VCaP (cell line): ENCODE measurements at regions not wholly inside any gene's neighbourhood (a gene's known extent, or its start where the extent isn't known, plus 50 kb on each side); places are given as distances from the start of the nearest gene placed in this dataset.
"Not testable (repeated sequence)": the region's sequence is repeated elsewhere in the genome, so short reads cannot be mapped to it uniquely, and the experiment has no call there.

Source experiments
- H3K27ac ChIP-seq: fragments of 450-650 bp; 2 replicates; pipeline ENCODE4 v1.5.1; 2017
- TF ChIP-seq, protein P1 (sequence below): fragments of 450-650 bp; conservative IDR thresholded peaks from 2 replicates; pipeline ENCODE4 v1.5.1; 2017; ENCODE audit warnings: mild to moderate bottlenecking, moderate library complexity

DNA sequence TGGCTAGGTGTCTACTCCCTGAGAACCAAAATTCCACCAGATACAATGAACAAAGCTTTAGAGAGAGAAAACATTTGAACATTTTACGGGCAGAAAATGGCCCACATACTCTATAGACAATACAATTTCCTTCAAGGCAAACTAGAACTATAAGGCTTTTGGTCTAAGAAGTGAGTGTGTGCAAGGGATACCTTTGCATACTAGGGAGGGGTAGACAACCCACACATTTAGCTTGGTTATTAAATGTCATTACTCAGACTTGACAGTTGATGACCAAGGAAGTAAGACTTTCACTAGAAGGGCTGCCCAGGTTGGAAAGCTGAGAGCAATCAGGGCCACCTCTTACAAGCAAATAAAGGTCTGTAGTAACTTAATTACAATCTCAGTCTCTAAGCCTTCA, 64.0 kb upstream of the PLEKHM1 start:
- not testable (repeated sequence) for H3K27ac ChIP-seq

DNA sequence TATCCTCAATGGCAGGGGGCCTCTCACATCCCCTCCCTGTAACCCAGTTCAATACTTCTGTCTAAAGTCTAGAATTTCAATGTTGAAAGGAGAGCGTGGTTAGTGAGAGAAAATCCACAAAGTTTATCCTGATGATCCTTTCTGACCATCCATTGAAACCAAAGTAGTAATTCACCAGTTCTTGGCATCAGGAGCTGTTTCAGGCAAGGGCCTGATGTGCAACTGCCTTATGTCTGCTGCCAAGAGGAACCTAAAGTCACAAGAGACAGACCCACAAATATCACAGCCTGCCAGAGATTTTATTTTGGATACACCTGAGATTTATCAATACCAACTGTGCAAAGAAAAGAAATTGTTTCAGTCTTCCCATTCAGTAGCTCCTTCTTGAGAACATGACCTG, 68.3 kb upstream of the PLEKHM1 start:
- H3K27ac ChIP-seq: not testable (repeated sequence)

DNA sequence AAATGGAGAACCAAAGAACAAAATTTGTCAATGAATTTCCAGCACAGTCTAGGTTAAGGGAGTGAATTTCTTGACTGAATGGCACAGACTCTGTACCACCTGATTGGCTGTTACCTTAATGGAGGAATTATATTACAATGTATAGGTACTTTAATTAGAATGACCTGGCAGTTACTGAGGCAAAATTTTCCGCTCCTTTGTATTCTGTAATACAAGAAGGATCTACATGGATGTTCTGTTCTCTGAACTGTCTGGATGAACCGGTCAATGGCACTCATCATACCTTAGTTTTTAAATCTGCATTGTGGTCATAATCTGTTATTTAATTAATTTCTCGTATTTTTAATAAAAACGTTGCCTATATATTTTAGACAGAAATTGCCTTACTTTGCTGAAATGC, 72.3 kb upstream of the PLEKHM1 start:
- not testable (repeated sequence) for H3K27ac ChIP-seq

DNA sequence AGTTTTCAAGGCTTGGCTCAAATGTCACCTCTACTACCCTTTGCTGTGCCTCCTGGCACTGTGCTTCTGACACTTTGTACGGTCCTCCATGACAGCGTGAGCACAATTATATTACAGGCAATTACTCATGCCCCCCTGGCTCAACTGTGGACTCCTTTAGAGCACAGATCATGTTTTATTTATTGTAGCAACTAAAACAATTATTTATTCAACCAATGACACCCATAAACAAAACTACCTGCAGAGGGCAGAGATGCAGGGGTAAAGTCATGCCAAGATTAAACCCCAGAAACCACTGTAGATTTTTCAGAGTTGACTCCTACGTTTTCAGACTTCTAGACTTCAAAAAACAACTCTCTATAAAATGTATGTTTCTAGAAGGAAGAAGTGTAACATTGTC, 72.8 kb upstream of the PLEKHM1 start:
- H3K27ac ChIP-seq: not testable (repeated sequence)

DNA sequence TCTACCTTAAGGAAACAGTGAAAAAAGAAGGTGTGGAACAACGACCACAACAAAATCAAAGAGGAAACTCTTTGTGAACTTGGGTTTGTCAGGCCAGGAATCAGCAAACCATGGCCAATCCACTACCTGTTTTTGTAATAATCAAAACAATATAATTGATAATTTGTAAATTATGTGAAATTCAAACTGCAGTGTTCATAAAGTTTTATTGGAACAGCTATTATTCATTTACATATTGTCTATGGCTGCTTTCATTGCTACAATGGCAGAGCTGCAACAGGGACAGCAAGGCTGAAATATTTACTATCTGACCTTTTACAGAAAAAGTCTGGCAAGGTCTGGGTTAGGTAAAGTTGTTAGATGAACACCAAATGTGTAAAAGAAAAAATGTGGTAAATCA, 77.8 kb upstream of the PLEKHM1 start:
- H3K27ac ChIP-seq: not testable (repeated sequence)

DNA sequence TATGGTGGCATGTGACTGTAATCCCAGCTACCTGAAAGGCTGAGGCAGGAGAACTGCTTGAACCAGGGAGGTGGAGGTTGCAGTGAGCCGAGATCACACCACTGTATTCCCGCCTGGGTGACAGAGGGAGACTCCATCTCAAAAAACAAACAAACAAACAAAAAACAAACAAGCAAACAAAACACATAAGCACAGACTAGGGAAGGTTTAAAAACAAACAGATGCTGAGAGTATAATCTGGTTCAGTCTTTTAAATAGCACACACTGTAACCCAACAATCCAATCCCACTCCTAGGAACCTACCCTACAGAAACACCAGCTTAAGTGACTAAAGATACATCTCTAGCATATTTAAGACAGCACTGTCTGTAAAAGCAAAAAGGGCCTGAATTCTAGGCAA, 82.8 kb upstream of the PLEKHM1 start:
- H3K27ac ChIP-seq: not testable (repeated sequence)

DNA sequence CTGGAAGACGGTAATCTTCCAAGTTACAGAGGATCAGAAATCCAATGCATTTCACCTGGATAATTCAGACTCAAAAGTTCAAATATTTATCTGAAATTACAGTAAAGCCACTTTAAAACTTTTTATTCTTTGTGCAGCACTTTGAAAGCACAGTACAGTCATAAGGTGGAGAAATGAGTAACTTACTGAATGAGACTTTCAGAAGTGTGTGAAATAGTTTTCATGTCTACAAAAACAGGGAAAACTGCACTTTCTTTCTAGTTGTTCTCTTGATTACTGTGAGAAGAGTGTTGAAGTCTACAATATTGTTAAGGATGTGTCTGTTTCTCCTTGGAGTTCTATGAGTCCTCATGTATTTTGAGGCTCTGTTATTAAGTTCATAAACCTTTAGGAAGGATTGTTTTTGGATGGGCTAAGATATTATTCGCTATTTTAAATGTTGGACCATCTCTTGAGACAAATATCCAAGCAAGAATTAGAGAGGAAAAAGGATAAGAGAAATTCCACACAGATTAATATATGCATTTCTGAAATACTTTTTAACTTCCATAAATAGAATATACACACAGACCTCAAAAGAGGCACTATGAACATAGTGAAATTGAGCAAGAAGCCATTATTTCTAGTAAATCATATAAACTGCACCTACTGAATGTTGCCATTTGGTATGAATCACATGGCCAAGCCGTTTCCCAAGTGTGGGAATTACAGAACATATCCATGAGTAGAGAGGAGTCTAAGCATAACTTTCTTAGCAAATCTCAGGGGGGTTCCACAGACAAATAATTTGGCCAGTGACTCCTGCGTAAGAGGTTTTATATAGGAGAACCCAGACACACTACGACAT, 83.6 kb upstream of the PLEKHM1 start:
- H3K27ac ChIP-seq: no peak overlapping the region
- TF ChIP-seq, protein P1, sequence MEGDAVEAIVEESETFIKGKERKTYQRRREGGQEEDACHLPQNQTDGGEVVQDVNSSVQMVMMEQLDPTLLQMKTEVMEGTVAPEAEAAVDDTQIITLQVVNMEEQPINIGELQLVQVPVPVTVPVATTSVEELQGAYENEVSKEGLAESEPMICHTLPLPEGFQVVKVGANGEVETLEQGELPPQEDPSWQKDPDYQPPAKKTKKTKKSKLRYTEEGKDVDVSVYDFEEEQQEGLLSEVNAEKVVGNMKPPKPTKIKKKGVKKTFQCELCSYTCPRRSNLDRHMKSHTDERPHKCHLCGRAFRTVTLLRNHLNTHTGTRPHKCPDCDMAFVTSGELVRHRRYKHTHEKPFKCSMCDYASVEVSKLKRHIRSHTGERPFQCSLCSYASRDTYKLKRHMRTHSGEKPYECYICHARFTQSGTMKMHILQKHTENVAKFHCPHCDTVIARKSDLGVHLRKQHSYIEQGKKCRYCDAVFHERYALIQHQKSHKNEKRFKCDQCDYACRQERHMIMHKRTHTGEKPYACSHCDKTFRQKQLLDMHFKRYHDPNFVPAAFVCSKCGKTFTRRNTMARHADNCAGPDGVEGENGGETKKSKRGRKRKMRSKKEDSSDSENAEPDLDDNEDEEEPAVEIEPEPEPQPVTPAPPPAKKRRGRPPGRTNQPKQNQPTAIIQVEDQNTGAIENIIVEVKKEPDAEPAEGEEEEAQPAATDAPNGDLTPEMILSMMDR: no peak

DNA sequence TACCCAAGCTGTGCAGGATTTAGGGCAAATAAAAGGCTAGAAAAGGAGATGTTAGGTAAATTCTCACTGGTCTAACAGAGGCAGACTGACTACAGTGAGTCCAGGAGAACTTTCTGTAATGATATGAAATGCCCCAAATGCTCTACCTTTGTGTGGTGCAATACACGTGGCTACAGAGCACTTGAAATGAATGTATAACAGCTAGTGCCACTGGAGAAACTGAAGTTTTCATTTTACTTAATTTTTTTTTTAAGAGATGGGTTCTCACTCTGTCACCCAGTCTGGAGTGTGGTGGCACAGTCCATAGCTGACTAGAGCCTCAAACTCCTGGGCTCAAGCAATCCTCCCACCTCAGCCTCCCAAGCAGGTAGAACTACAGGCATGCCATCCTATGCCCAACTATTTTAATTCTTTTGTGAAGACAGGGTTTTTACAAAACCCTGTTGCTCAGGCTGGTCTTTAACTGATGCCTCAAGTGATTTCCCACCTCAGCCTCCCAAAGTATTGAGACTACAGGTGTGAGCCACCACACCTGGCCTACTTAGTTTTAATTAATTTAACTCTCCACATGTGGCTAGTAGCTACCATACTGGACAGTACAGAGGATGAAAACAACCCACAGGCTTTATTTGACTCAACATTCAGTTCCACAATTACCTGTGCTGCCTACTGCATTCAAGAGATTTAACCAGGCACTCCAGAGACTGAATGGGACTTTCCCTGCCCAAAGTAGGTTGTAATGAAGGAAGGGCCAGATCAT, 84.8 kb upstream of the PLEKHM1 start:
- TF ChIP-seq, protein P1: no peak
- H3K27ac ChIP-seq: no peak overlapping the region

DNA sequence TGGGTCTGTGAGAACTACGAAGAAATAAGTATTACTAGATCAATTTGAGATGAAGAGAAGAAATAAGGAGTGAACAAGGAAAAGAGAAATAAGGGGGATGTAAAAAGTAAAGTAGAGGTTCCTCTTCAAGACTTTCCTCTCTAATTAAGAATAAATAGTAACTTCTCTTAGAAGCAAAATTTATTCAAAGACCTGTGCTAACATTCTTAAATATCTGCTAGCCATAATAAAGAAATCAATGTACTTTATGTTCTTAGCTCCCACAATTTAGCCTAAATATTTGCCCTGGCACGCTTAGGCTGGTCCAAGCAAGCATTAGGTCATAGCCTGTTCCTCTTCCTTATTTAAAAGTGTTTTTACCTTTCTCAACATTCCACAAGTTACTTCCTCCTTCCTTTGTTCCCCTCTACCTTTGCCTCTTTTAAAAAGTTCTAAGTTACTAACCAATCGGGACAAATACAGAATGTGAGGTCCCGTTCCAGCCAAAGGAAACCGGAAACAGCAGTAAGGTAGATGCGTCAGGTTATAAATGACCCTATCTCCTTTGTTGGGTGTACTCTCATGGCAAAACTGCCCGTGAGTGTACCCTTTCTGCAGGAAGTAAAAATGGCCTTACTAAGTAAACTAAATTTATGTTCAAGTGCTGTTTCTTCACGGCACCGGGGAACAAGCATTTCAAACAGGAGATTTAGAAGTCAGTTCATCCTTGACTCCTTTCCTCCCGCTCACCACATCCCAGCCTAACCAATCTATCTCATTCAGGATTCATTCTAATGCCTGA, 86.2 kb upstream of the PLEKHM1 start:
- H3K27ac ChIP-seq: not testable (repeated sequence)

DNA sequence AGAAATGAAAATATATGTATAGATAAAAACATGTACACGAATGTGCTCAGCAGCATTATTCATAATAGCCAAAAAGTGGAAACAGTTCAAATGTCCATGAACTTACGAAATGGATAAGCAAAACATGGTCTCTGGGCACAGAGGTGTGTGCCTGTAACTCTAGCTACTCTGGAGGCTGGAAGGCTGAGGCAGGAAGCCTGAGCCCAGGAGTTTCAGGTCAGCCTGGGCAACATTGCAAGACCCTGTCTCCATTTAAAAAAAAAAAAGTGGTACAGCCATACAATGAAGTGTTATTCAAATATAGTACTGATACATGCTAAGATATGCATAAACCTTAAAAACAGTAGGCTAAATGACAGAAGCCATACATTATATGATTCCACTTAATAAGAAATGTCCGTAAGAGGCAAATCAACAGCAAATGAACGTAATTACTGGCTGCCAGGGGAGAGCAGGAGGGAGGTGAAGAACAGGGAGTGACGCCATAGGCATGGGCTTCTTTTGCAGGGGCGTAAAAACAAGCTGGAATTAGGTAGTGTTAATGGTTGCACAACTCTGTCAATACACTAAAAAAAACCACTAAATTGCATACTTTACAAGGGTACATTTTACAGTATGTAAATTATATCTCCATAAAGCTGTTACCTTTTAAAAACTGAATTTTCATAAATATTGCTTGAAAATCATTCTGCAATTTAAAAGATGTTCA, 87.2 kb upstream of the PLEKHM1 start:
- no peak overlapping the region for H3K27ac ChIP-seq
- TF ChIP-seq, protein P1: no peak
